Uterus (tissue), 2 donors: ENCODE measurements at regions not wholly inside any gene's neighbourhood (a gene's known extent, or its start where the extent isn't known, plus 50 kb on each side); places are given as distances from the start of the nearest gene placed in this dataset.

ENCODE experiments used
- POLR2A ChIP-seq, 2 donors: fragments of 450-650 bp; IDR thresholded peaks; one replicate each; pipeline ENCODE4 v1.6.1; 2016; ENCODE audit warnings: antibody characterized with exemption in 2 of 2, mild to moderate bottlenecking in 1 of 2, moderate library complexity in 1 of 2
- TF ChIP-seq, protein P1 (sequence below), 4 experiments: fragments of 200-600 bp in 2 of 4; fragments of 450-650 bp in 2 of 4; sonication (generic) in 2 of 4; IDR thresholded peaks; one replicate each; pipeline ENCODE4 v1.5.1; 2016 to 2019; ENCODE audit warnings: antibody characterized with exemption in 4 of 4, mild to moderate bottlenecking in 2 of 4, moderate library complexity in 1 of 4

DNA sequence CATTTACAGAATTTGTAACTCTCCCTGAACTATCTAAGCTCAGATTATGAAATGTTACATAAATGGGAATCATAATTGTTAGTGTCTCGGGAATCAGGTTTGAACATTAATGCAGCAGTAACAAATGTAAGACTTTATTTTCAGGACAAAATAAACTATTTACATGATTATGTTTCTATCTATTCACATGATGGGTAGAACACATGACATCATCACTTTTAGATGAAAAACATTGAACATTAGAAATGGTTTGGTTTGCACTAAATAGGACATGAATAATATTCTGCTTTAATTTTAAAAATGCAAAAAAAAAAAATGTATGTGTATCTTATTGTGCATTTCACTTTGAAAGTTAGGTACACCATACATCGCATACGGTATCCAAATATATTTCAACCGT, 745.5 kb upstream of the POT1 start:
- TF ChIP-seq, protein P1, sequence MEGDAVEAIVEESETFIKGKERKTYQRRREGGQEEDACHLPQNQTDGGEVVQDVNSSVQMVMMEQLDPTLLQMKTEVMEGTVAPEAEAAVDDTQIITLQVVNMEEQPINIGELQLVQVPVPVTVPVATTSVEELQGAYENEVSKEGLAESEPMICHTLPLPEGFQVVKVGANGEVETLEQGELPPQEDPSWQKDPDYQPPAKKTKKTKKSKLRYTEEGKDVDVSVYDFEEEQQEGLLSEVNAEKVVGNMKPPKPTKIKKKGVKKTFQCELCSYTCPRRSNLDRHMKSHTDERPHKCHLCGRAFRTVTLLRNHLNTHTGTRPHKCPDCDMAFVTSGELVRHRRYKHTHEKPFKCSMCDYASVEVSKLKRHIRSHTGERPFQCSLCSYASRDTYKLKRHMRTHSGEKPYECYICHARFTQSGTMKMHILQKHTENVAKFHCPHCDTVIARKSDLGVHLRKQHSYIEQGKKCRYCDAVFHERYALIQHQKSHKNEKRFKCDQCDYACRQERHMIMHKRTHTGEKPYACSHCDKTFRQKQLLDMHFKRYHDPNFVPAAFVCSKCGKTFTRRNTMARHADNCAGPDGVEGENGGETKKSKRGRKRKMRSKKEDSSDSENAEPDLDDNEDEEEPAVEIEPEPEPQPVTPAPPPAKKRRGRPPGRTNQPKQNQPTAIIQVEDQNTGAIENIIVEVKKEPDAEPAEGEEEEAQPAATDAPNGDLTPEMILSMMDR (IDR thresholded peaks at IDR 0.05): no peak
- TF ChIP-seq POLR2A (IDR thresholded peaks at IDR 0.05): no peak
